GM04503 (cell line): ENCODE measurements at regions not wholly inside any gene's neighbourhood (a gene's known extent, or its start where the extent isn't known, plus 50 kb on each side); places are given as distances from the start of the nearest gene placed in this dataset.

Source experiments
- DNase-seq: peaks from one replicate; pipeline ENCODE4 v3.0.0-alpha.2; 2012; ENCODE audit warnings: low read depth

- DNase-seq: no peak
These were observed 336.4 kb downstream of the LRIG3 start for GRCh38 chr12:58583940-58584339.

DNA sequence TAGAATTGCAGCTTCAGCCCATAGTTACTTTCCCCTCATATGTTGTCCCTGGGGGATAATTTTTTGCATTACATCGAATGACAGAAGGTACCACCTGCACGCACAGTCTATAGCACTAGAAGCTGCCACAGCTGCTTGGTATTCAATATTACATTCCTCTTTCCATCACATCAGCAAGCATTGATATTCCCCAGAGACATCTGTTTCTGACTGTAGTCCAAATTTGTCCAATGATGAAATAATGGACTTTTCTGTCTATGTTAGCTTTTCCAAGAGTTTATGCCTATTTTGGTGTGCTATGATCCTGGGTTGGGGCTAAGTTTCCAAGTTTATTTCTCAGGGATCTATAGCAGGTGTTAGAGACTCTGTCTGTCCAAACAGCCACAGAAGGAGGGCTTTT lies 335.4 kb downstream of the LRIG3 start:
- DNase-seq: no peak

DNA sequence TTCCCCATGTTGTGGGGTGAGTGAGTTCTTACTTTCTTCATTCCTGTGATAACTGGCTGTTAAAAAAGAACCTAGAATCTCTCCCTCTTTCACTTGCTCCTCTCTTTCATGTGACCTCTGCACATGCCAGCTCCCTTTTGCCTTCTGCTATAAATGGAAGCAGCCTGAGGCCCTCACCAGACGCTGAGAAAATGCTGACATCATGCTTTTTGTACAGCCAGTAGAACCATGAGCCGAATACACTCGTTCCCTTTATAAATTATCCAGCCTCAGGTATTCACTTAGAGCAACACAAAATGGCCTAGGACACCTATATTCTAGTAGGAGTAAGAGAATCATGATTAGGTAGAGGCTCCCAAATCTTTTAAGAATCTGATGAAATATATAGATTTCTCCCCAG lies 333.5 kb downstream of the LRIG3 start:
- DNase-seq: no peak

DNA sequence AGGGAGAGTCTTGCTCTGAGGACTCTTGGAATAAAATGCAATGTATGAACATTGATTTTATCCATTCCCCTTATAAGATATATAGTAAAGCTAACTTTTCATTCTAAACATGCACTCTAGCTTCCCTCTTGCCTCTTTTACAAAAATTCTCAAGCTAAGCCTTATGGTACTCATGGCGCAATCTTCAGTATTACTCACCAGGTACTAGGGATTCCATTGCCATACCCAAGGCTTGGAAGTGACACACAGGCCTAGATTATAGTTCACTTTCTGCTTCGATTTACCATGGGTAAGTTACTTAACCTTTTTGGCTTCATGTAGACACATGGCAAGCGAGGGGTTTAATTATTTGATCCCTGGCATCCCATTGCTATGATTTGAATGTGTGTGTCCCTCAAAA lies 331.5 kb downstream of the LRIG3 start:
- no peak for DNase-seq

DNA sequence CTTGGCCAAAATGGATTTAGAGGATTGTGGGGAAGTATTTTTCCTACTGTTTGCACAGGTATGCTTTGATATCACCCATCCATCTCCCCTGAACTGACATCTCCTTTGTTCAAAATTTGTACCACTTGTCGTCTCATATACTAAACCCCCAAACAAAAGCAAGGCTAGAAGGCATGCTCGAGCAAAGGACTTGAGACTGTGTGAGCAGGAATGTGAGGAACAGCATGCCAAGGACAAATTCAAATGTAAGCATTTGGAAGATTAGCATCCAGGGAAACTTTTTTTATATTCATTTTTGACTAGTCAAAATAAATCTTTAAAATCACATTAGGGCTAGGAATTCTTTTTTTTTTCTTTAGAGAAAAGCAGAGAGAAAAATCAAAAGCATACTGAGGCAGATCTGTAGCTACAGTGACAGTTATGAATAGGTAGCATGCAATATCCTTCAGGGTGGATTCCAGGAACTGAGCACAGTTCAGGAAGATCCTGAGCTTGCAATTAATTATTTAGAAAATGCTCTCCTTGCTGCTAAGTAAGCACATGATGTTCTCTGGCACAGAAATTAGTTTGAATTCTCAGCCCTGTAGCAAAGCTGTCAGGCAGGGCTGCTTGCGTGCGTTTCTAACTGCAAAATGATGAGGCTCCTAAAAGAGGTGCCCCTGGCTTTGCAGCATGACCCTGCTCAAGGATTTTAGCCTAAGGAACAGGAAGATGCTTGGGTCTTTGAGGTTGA lies 327.7 kb downstream of the LRIG3 start:
- DNase-seq: no peak

DNA sequence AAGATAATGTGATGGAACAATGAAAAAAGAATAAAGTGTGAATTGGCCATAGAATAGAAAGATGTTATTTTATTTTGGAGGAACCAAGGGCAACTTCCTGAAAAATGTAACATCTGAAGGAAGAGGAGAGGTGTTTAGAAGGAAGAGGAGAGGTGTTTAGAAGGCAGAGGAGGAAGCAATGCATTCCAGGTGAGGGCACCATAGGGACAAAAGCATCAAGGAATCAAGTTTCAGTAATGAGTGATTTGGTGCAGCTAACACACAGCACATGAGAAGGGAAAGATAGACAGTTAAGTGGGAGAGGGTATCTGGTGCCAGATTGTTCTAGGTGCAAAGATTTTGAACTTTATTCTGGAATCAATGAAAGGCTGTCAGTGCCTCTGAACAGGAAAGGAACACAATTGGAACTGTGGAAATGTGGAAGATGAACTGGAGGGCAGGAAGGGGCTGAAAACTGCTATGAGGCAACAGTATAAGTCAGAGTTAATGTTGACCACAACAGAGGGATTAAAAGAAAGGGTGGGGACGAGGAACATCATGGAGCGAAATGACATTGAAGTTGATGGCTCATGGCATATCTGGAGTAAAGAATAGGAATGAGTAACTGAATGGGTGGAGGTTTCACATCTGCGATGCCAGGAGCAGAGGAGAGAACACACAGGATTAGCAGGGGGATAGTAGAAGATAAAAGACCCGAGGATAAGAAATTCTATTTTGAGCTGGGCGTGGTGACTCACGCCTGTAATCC lies 326.6 kb downstream of the LRIG3 start:
- no peak for DNase-seq

DNA sequence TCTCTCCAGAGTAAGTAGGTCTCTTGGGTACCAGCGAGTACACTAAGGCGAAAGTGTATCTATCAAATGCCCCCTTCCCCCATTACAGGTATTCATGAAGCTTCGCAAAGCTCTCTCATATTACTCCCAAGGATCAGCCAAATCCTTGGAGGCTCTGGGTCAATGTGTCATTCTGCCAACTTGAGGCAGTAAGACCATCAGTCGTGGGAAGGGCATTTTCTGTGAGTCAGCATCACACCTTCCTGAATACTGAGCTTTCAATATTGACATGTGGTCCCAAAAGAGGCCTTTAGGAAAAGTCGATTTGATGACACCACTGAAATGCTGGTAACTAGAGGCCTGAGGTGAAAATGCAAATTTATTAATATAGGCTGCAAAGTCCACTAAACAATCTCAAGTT lies 323.9 kb downstream of the LRIG3 start:
- no peak for DNase-seq

DNA sequence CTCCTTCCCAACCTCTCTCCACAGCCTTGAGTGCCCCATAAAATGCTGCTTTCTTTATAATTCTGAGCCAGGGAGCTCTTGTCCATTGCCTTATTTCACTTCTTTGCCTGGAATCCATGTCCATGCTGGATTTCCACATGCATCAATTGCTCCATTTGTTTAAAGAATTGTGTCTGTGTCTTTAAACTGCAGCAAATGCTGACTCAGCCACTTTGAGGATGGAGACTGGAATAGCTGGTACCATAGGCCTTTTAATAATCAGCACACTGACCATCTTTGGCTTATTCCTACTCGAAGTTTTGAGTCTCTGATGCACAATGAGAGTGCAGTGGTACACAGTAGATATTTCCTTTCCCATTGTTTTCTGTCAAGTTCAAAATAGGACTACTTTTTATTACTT lies 318.8 kb downstream of the LRIG3 start:
- DNase-seq: no peak

DNA sequence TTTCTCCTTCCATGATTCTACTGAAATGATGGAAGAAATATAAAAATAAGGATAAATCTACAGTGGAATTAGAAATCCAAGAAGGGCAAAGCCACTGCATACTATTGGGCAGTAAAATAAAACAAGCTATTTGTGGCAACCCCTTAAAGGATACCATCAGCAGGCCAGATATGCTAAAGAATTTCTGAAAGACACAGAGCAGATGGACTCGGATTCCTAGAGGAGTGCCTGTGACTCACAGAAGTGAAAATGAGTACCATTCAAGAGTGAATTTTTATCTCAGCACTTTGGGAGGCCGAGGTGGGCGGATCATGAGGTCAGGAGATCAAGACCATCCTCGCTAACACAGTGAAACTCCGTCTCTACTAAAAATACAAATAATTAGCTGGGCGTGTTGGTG lies 318.1 kb downstream of the LRIG3 start:
- no peak for DNase-seq

DNA sequence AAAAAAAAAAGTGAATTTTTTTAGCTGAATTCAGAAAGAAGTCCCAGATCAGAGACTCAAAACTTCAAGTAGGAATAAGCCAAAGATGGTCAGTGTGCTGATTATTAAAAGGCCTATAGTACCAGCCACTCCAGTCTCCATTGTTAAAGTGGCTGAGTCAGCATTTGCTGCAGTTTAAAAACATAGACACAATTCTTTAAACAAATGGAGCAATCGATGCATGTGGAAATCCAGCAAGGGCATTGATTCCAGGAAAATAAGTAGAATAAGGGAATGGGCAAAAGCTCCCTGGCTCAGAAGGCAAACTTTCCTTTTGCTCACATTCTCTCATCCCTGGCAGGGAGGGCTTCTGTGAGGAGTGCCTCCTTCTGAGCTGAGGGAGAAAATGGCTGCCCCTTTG lies 317.6 kb downstream of the LRIG3 start:
- DNase-seq: no peak

DNA sequence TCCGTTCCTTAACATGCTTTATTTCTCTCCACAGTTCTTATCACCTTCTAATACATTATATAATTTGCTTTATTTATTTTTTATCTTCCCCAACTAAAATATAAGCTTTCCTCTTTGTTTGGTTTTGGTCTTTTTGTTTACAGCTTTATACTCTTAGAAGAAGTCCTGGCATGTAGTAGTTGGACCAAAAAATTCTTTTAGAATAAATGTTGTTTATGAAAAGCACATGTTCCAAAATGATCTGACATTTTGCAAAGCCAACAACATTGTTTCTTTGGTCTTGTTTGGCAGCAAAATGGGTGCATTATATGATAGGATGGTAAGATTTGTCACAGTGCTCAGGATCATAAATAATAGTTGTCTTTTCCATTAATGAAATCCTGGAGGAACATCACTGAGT lies 312.5 kb downstream of the LRIG3 start:
- no peak for DNase-seq

GRCh38 chr12:58608711-58609110 lies 311.6 kb downstream of the LRIG3 start:
- no peak for DNase-seq

DNA sequence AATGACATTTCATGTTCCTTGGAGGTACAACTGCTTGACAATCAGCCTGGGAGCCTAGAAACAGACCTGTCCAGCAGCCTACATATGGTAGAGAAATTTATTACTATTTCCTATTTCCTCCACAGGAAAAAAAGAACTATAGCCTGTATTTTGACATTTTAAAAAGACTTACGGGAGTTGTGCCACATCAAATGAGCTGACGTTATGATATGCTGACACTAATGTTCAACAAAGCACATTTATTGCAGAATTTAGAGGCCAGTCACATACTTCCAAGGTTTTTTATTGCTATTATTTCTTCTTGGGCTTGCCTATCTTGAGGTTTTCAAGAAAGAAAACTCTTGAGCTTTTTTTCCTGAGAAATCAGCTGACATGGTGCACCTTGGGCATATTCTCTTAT lies 305.3 kb downstream of the LRIG3 start:
- no peak for DNase-seq

DNA sequence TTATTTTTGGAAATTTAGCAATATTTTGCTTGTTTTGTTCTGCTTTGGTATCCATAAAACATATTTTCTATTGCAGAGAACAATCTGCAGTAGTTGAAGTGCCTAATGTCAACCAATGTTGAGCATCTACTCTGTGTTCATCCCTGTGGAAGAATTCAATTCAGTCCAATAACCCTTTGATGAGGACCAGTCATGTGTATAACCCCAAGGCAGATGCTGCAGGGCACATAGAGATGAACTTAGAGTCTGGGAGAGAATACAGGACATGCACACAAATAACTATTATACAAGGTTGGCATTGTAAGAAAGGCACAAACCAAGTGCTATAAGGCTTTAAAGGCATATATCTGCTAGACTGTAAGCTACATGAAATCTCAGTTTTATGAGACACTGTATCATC lies 304.7 kb downstream of the LRIG3 start:
- no peak for DNase-seq

DNA sequence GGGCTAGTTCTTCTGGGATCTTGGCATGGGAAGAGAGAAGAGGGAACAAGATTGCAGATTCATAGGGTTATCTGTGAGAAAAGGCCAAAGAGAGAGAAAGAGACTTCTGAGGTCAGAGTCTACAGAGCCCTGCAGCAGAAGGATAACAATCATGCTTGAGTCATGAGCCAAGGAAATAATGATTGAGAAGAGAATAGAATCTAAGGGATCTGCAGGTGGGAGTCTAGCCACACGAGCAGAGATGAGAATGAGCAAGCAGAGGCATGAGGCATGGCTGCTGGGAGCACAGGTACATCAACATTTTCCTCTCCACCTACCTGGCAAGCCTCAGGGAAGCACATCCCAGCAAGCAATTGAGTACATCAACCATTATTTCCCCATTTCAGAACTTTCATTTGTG lies 303.7 kb downstream of the LRIG3 start:
- no peak for DNase-seq

- no peak for DNase-seq
These were observed 299.2 kb downstream of the LRIG3 start for GRCh38 chr12:58621126-58621525.

GRCh38 chr12:58629376-58629775 lies 290.9 kb downstream of the LRIG3 start:
- no peak for DNase-seq

- DNase-seq: no peak
These were observed 286.8 kb downstream of the LRIG3 start for GRCh38 chr12:58633479-58633878.

- no peak for DNase-seq
These were observed 280.9 kb downstream of the LRIG3 start for GRCh38 chr12:58639318-58639934.

GRCh38 chr12:58640314-58640713 lies 280.0 kb downstream of the LRIG3 start:
- no peak for DNase-seq

- DNase-seq: no peak
These were observed 274.4 kb downstream of the LRIG3 start for GRCh38 chr12:58645946-58646345.

DNA sequence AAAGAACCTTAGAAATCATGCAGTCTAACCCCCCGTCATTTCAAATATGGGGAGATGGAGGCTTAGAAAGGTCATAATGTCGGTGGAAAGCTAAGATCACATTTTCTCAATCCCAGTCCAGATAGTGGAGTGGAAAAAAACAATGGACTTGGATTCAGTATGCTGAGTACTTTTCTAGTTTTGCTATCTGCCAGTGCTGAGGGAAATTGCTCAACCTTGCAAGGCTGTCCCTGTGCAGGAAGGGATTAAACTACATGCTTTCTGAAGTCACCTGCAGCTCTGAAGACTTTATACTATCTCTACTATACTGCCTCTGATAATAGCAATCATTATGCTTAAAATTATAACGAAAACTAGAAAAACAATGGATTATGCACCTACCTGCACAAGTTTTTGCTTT lies 272.8 kb downstream of the LRIG3 start:
- DNase-seq: no peak

GRCh38 chr12:58648176-58648575 lies 272.1 kb downstream of the LRIG3 start:
- no peak for DNase-seq
